Prostate gland (tissue), 2 donors: ENCODE measurements at regions not wholly inside any gene's neighbourhood (a gene's known extent, or its start where the extent isn't known, plus 50 kb on each side); places are given as distances from the start of the nearest gene placed in this dataset.

Experiments used
- POLR2A ChIP-seq: fragments of 450-650 bp; IDR thresholded peaks from one replicate; pipeline ENCODE4 v1.6.1; 2016; ENCODE audit warnings: antibody characterized with exemption, mild to moderate bottlenecking
- TF ChIP-seq, protein P1 (sequence below), 4 experiments: fragments of 200-600 bp in 2 of 4; fragments of 450-650 bp in 2 of 4; sonication (generic) in 2 of 4; IDR thresholded peaks; 1 replicate in 3 of 4; 2 replicates in 1 of 4; pipeline ENCODE4 v1.5.1; 2016 to 2019; ENCODE audit warnings: antibody characterized with exemption in 4 of 4, mild to moderate bottlenecking in 2 of 4, moderate library complexity in 2 of 4

DNA sequence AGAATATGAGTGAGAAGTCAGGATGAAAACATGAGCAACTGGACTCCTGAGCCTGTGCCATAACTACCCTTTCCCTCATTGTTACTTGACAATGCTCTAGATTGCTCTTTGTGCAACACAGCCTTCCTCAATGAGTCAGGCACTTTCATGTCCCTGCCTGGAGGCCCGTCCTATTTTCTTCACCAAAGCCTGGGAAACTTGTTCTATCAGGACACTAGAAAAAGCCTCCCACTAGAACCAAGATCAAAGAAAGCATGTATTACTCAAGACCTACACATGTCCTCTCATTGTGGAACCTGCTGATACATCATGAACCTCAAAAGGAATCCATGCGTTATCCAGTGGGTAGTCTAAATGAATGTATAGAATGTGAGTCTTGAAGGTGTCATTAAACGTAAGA, 624.5 kb downstream of the TOX3 start:
- TF ChIP-seq, protein P1, sequence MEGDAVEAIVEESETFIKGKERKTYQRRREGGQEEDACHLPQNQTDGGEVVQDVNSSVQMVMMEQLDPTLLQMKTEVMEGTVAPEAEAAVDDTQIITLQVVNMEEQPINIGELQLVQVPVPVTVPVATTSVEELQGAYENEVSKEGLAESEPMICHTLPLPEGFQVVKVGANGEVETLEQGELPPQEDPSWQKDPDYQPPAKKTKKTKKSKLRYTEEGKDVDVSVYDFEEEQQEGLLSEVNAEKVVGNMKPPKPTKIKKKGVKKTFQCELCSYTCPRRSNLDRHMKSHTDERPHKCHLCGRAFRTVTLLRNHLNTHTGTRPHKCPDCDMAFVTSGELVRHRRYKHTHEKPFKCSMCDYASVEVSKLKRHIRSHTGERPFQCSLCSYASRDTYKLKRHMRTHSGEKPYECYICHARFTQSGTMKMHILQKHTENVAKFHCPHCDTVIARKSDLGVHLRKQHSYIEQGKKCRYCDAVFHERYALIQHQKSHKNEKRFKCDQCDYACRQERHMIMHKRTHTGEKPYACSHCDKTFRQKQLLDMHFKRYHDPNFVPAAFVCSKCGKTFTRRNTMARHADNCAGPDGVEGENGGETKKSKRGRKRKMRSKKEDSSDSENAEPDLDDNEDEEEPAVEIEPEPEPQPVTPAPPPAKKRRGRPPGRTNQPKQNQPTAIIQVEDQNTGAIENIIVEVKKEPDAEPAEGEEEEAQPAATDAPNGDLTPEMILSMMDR (IDR thresholded peaks at IDR 0.05) = no peak
- no peak for TF ChIP-seq POLR2A
